ENCODE measurements at regions not wholly inside any gene's neighbourhood (a gene's known extent, or its start where the extent isn't known, plus 50 kb on each side); places are given as distances from the start of the nearest gene placed in this dataset.

GRCh38 chr9:117545846-117546245 lies 131.0 kb upstream of the ASTN2 start:
- DNase-seq (ENCODE audit: low read depth, low spot score) (no peak), ATAC-seq (no peak)
- H3K27ac ChIP-seq (ENCODE audit: low read length), result no peak overlapping the region
- no peaks in the 10 kb centered on the region for H3K36me3 ChIP-seq (ENCODE audit: control insufficient read depth, insufficient read depth, low read length)
- no TSS peak for BruUV-seq (replicated peaks)
- intact Hi-C loops (cut with micrococcal nuclease; ENCODE audit: unreplicated experiment), result no loop called here
- no peaks in the 10 kb centered on the region for H3K4me1 ChIP-seq (ENCODE audit: control insufficient read depth, insufficient read depth, low read length)
- in situ Hi-C loops (cut with HindIII; ENCODE audit: low pct_unique_long_range_greater_than_20kb, low sequenced_read_pairs), result no loop called here
- CTCF ChIA-PET, result no interaction called here
- no peak overlapping the region for H3K4me3 ChIP-seq (ENCODE audit: low read depth in 2 of 2, low read length in 2 of 2)
- POLR2A ChIA-PET, result interaction anchor here (0.7 kb wide), 1 partner anchor 39 kb away, joined by 6 read pairs; no protein-coding TSS in a partner anchor
- TF ChIP-seq TCF7L2 (IDR thresholded peaks at IDR 0.05; ENCODE audit: low read depth, low read length) (no peak), POLR2AphosphoS5 (IDR thresholded peaks at IDR 0.05; ENCODE audit: low read depth, low read length) (no peak), CTCF (IDR thresholded peaks at IDR 0.05) (no peak), SIN3A (IDR thresholded peaks at IDR 0.05; ENCODE audit: borderline replicate concordance, insufficient read depth, low read depth, low read length) (no peak), REST (IDR thresholded peaks at IDR 0.05; ENCODE audit: insufficient read depth in 1 of 2, low read depth in 2 of 2, low read length in 1 of 2) (no peak)
- no peaks in the 10 kb centered on the region for H3K27me3 ChIP-seq (ENCODE audit: control insufficient read depth, insufficient read depth, low read length)
- no peaks in the 10 kb centered on the region for H3K9me3 ChIP-seq (ENCODE audit: control insufficient read depth, insufficient read depth, low read depth, low read length)

- no peak for TF ChIP-seq CTCF (IDR thresholded peaks at IDR 0.05)
- TF ChIP-seq TCF7L2 (IDR thresholded peaks at IDR 0.05; ENCODE audit: low read depth, low read length), result no peak
- no peak for TF ChIP-seq REST (IDR thresholded peaks at IDR 0.05; ENCODE audit: insufficient read depth in 1 of 2, low read depth in 2 of 2, low read length in 1 of 2)
- TF ChIP-seq SIN3A (IDR thresholded peaks at IDR 0.05; ENCODE audit: borderline replicate concordance, insufficient read depth, low read depth, low read length), result no peak
- no peak for TF ChIP-seq POLR2AphosphoS5 (IDR thresholded peaks at IDR 0.05; ENCODE audit: low read depth, low read length)
These were observed 128.2 kb upstream of the ASTN2 start for GRCh38 chr9:117543089-117543488.

More at GRCh38 chr9:117543089-117543488, 128.2 kb upstream of the ASTN2 start:
- Histone ChIP-seq H3K27me3 (ENCODE audit: control insufficient read depth, insufficient read depth, low read length) (no peaks in the 10 kb centered on the region), H3K36me3 (ENCODE audit: control insufficient read depth, insufficient read depth, low read length) (no peaks in the 10 kb centered on the region), H3K27ac (ENCODE audit: low read length) (no peak overlapping the region), H3K9me3 (ENCODE audit: control insufficient read depth, insufficient read depth, low read depth, low read length) (no peaks in the 10 kb centered on the region), H3K4me1 (ENCODE audit: control insufficient read depth, insufficient read depth, low read length) (no peaks in the 10 kb centered on the region), H3K4me3 (ENCODE audit: low read depth in 2 of 2, low read length in 2 of 2) (no peak overlapping the region)
- DNase-seq (ENCODE audit: low read depth, low spot score) (no peak), ATAC-seq (no peak)
- CTCF ChIA-PET, result no interaction called here
- no TSS peak for BruUV-seq (replicated peaks)
- POLR2A ChIA-PET, result no interaction called here
- in situ Hi-C loops (cut with HindIII; ENCODE audit: low pct_unique_long_range_greater_than_20kb, low sequenced_read_pairs), result no loop called here
- intact Hi-C loops (cut with micrococcal nuclease; ENCODE audit: unreplicated experiment), result no loop called here

All from Panc1 (cell line).